ENCODE measurements at regions not wholly inside any gene's neighbourhood (a gene's known extent, or its start where the extent isn't known, plus 50 kb on each side); places are given as distances from the start of the nearest gene placed in this dataset.

DNA sequence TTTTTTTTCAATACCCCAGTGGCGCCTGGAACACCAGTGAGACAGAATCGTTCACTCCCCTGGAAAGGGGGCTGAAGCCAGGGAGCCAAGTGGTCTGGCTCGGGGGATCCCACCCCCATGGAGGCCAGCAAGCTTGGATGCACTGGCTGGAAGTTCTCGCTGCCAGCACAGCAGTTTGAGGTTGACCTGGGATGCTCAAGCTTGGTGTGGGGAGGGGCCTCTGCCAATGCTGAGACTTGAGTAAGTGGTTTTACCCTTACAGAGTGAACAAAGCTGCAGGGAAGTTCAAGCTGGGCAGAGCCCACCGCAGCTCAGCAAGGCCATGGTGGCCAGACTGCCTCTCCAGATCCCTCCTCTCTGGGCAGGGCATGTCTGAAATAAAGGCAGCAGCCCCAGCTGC is 276.2 kb upstream of the CNTN6 start:
- H3K36me3 ChIP-seq (ENCODE audit: control insufficient read depth, insufficient read depth, low read length): no peaks in the 10 kb centered on the region
- H3K4me1 ChIP-seq (ENCODE audit: control insufficient read depth, insufficient read depth, low read length): no peaks in the 10 kb centered on the region
- intact Hi-C loops (cut with micrococcal nuclease; ENCODE audit: unreplicated experiment): no loop called here
- ChIA-PET CTCF (no interaction called here), POLR2A (no interaction called here)
- no peaks in the 10 kb centered on the region for H3K9me3 ChIP-seq (ENCODE audit: control insufficient read depth, insufficient read depth, low read depth, low read length)
- no peaks in the 10 kb centered on the region for H3K27me3 ChIP-seq (ENCODE audit: control insufficient read depth, insufficient read depth, low read length)
- BruUV-seq (replicated peaks): no TSS peak
- H3K27ac ChIP-seq (ENCODE audit: low read length): no peak overlapping the region
- no peak for DNase-seq (ENCODE audit: low read depth, low spot score)
- ATAC-seq: no peak
- TF ChIP-seq, protein P1, sequence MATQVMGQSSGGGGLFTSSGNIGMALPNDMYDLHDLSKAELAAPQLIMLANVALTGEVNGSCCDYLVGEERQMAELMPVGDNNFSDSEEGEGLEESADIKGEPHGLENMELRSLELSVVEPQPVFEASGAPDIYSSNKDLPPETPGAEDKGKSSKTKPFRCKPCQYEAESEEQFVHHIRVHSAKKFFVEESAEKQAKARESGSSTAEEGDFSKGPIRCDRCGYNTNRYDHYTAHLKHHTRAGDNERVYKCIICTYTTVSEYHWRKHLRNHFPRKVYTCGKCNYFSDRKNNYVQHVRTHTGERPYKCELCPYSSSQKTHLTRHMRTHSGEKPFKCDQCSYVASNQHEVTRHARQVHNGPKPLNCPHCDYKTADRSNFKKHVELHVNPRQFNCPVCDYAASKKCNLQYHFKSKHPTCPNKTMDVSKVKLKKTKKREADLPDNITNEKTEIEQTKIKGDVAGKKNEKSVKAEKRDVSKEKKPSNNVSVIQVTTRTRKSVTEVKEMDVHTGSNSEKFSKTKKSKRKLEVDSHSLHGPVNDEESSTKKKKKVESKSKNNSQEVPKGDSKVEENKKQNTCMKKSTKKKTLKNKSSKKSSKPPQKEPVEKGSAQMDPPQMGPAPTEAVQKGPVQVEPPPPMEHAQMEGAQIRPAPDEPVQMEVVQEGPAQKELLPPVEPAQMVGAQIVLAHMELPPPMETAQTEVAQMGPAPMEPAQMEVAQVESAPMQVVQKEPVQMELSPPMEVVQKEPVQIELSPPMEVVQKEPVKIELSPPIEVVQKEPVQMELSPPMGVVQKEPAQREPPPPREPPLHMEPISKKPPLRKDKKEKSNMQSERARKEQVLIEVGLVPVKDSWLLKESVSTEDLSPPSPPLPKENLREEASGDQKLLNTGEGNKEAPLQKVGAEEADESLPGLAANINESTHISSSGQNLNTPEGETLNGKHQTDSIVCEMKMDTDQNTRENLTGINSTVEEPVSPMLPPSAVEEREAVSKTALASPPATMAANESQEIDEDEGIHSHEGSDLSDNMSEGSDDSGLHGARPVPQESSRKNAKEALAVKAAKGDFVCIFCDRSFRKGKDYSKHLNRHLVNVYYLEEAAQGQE (IDR thresholded peaks at IDR 0.05; ENCODE audit: insufficient read depth in 1 of 2, low read depth in 2 of 2, low read length in 1 of 2): no peak
- no peak for TF ChIP-seq POLR2AphosphoS5 (IDR thresholded peaks at IDR 0.05; ENCODE audit: low read depth, low read length)
- TF ChIP-seq SIN3A (IDR thresholded peaks at IDR 0.05; ENCODE audit: borderline replicate concordance, insufficient read depth, low read depth, low read length): no peak
- no peak for TF ChIP-seq TCF7L2 (IDR thresholded peaks at IDR 0.05; ENCODE audit: low read depth, low read length)
- TF ChIP-seq, protein P2, sequence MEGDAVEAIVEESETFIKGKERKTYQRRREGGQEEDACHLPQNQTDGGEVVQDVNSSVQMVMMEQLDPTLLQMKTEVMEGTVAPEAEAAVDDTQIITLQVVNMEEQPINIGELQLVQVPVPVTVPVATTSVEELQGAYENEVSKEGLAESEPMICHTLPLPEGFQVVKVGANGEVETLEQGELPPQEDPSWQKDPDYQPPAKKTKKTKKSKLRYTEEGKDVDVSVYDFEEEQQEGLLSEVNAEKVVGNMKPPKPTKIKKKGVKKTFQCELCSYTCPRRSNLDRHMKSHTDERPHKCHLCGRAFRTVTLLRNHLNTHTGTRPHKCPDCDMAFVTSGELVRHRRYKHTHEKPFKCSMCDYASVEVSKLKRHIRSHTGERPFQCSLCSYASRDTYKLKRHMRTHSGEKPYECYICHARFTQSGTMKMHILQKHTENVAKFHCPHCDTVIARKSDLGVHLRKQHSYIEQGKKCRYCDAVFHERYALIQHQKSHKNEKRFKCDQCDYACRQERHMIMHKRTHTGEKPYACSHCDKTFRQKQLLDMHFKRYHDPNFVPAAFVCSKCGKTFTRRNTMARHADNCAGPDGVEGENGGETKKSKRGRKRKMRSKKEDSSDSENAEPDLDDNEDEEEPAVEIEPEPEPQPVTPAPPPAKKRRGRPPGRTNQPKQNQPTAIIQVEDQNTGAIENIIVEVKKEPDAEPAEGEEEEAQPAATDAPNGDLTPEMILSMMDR (IDR thresholded peaks at IDR 0.05): no peak
- in situ Hi-C loops (cut with HindIII; ENCODE audit: low pct_unique_long_range_greater_than_20kb, low sequenced_read_pairs): no loop called here
- H3K4me3 ChIP-seq (ENCODE audit: low read depth in 2 of 2, low read length in 2 of 2): no peak overlapping the region

DNA sequence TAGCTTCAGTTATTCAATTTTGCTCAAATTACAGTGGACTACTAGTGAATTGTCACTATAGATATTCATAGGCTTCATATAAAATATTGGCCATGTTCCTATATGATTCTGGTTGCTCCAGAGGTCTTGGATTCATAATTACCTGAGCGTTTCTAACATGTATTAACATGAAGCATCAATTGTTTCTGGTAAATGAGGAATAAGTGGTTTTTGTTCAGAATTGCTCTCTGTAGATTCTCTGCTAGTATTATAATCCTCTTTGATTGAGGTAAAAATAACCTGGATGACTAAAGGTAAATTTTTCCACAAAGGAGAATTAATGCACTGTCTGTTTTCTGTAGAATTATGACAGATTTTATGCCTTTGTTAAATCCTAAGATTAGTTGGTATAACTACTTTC is 258.1 kb upstream of the CNTN6 start:
- Histone ChIP-seq H3K4me1 (ENCODE audit: control insufficient read depth, insufficient read depth, low read length) (no peaks in the 10 kb centered on the region), H3K27ac (ENCODE audit: low read length) (no peak overlapping the region), H3K4me3 (ENCODE audit: low read depth in 2 of 2, low read length in 2 of 2) (no peak overlapping the region), H3K36me3 (ENCODE audit: control insufficient read depth, insufficient read depth, low read length) (no peaks in the 10 kb centered on the region), H3K9me3 (ENCODE audit: control insufficient read depth, insufficient read depth, low read depth, low read length) (no peaks in the 10 kb centered on the region), H3K27me3 (ENCODE audit: control insufficient read depth, insufficient read depth, low read length) (no peaks in the 10 kb centered on the region)
- DNase-seq (ENCODE audit: low read depth, low spot score): no peak
- TF ChIP-seq, protein P1 (IDR thresholded peaks at IDR 0.05; ENCODE audit: insufficient read depth in 1 of 2, low read depth in 2 of 2, low read length in 1 of 2): no peak
- TF ChIP-seq SIN3A (IDR thresholded peaks at IDR 0.05; ENCODE audit: borderline replicate concordance, insufficient read depth, low read depth, low read length) (no peak), POLR2AphosphoS5 (IDR thresholded peaks at IDR 0.05; ENCODE audit: low read depth, low read length) (no peak)
- CTCF ChIA-PET: no interaction called here
- BruUV-seq (replicated peaks): no TSS peak
- no peak for ATAC-seq
- POLR2A ChIA-PET: no interaction called here
- in situ Hi-C loops (cut with HindIII; ENCODE audit: low pct_unique_long_range_greater_than_20kb, low sequenced_read_pairs) (no loop called here), intact Hi-C loops (cut with micrococcal nuclease; ENCODE audit: unreplicated experiment) (no loop called here)
